ENCODE measurements at regions not wholly inside any gene's neighbourhood (a gene's known extent, or its start where the extent isn't known, plus 50 kb on each side); places are given as distances from the start of the nearest gene placed in this dataset.

DNA sequence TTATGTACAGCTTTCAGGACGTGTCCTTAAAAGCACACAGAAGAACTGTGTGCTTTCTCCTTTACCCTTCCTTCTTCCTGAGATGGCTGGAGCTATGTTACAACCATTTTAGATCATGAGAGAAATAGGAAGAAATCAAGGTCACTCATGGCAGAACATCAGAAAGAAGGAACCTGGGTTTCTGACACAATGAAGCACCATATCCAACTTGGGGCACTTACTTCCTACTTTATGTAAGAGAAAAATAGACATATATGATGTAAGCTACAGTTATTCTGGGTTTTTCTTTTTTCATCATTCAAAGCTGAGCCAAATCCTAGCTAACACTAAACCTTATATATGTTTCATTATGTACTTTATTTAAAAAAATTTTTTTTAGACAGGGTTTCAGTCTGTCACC lies 79.5 kb downstream of the FAM161A start:
- FAIRE-seq (no peak), DNase-seq (no peak)
- intact Hi-C loops (cut with DNase I) = no loop called here
- Histone ChIP-seq H3K27me3 (ENCODE audit: control insufficient read depth, insufficient read depth, low read length) (no peaks in the 10 kb centered on the region), H3K9ac (ENCODE audit: low read length in 3 of 3) (no peak overlapping the region), H3K27ac (ENCODE audit: low read depth in 2 of 2, low read length in 2 of 2) (no peak overlapping the region), H3K4me1 (ENCODE audit: control insufficient read depth in 2 of 3, insufficient read depth in 2 of 3, low read depth in 1 of 3, low read length in 3 of 3) (no peaks in the 10 kb centered on the region), H3K9me3 (ENCODE audit: control insufficient read depth in 2 of 3, insufficient read depth in 1 of 3, low read length in 3 of 3) (no peaks in the 10 kb centered on the region), H3K4me3 (ENCODE audit: low read length in 3 of 3) (no peak overlapping the region), H3K36me3 (ENCODE audit: control insufficient read depth in 2 of 3, insufficient read depth in 3 of 3, low read length in 3 of 3) (no peaks in the 10 kb centered on the region)
- TF ChIP-seq, protein P1, sequence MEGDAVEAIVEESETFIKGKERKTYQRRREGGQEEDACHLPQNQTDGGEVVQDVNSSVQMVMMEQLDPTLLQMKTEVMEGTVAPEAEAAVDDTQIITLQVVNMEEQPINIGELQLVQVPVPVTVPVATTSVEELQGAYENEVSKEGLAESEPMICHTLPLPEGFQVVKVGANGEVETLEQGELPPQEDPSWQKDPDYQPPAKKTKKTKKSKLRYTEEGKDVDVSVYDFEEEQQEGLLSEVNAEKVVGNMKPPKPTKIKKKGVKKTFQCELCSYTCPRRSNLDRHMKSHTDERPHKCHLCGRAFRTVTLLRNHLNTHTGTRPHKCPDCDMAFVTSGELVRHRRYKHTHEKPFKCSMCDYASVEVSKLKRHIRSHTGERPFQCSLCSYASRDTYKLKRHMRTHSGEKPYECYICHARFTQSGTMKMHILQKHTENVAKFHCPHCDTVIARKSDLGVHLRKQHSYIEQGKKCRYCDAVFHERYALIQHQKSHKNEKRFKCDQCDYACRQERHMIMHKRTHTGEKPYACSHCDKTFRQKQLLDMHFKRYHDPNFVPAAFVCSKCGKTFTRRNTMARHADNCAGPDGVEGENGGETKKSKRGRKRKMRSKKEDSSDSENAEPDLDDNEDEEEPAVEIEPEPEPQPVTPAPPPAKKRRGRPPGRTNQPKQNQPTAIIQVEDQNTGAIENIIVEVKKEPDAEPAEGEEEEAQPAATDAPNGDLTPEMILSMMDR (IDR thresholded peaks at IDR 0.05; ENCODE audit: borderline replicate concordance, extremely low read depth, insufficient read depth) = no peak

DNA sequence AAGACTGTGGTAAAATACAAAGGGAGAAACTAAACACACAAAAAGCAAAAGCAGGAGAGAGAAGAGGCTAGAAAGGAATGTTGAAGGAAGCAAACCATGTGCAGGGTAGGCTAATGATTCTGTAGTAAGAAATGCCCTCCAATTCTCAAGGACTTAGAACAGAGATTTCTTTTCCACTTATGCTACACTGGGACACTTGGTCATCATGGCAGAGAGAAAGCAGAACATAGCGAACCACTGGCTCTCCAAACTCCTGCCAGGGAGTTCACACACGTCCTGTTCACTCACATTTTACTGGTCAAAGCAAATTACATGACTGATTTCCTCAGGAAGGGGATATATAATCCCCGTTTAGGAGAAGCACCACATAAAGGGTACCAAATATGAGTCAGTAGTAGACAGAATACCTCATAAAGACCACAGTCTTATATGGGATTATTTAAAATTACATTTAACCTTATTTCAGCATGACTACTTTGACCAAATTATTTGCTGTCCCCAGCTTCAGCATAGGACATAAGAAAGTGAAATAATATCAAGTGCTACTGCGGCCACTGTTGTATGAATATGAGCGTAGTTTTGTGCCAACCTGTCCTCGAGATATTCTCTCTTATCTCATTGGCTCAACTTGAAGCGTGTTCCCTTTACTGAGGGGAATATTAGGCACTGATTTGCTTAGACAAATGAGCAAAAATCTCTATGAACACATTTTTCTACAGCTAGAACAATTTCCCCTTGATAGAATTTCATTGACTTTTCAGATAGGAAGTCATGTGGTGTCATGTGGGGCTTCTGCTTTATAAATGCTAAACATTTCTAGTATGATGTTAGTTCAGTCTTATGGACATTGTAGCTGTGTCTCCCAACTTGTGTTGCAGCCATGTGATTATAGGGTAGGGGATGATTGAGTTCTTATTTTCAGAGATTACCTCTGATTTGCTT lies 81.7 kb downstream of the FAM161A start:
- H3K27me3 ChIP-seq (ENCODE audit: control insufficient read depth, insufficient read depth, low read length) = no peaks in the 10 kb centered on the region
- H3K4me3 ChIP-seq (ENCODE audit: low read length in 3 of 3) = no peak overlapping the region
- DNase-seq (no peak), FAIRE-seq (no peak)
- TF ChIP-seq, protein P1 (IDR thresholded peaks at IDR 0.05; ENCODE audit: borderline replicate concordance, extremely low read depth, insufficient read depth) = no peak
- no peak overlapping the region for H3K27ac ChIP-seq (ENCODE audit: low read depth in 2 of 2, low read length in 2 of 2)
- H3K9me3 ChIP-seq (ENCODE audit: control insufficient read depth in 2 of 3, insufficient read depth in 1 of 3, low read length in 3 of 3) = no peaks in the 10 kb centered on the region
- no peak overlapping the region for H3K9ac ChIP-seq (ENCODE audit: low read length in 3 of 3)
- H3K36me3 ChIP-seq (ENCODE audit: control insufficient read depth in 2 of 3, insufficient read depth in 3 of 3, low read length in 3 of 3) = no peaks in the 10 kb centered on the region
- no peaks in the 10 kb centered on the region for H3K4me1 ChIP-seq (ENCODE audit: control insufficient read depth in 2 of 3, insufficient read depth in 2 of 3, low read depth in 1 of 3, low read length in 3 of 3)
- intact Hi-C loops (cut with DNase I) = no loop called here

DNA sequence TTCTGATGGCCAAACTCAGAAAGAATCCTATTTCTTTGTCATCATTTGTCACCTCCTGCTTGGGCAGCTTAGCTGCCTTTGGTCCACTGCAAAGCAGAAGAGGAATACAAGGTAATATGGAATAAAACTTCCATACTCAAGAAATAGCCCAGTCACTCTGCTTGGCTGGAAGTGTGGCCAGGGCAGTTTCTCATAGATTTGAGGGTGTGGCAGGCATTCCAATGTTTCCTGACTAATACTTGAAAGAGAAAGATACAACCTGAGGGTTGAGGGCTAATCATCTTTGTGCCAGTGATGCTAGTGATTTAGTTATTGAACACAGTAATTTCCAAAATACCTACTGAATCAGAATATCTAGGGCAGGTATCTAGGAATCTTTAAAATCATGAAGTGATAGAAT lies 83.1 kb downstream of the FAM161A start:
- intact Hi-C loops (cut with DNase I) = no loop called here
- TF ChIP-seq, protein P1 (IDR thresholded peaks at IDR 0.05; ENCODE audit: borderline replicate concordance, extremely low read depth, insufficient read depth) = no peak
- no peaks in the 10 kb centered on the region for H3K4me1 ChIP-seq (ENCODE audit: control insufficient read depth in 2 of 3, insufficient read depth in 2 of 3, low read depth in 1 of 3, low read length in 3 of 3)
- H3K9ac ChIP-seq (ENCODE audit: low read length in 3 of 3) = no peak overlapping the region
- H3K36me3 ChIP-seq (ENCODE audit: control insufficient read depth in 2 of 3, insufficient read depth in 3 of 3, low read length in 3 of 3) = no peaks in the 10 kb centered on the region
- H3K27ac ChIP-seq (ENCODE audit: low read depth in 2 of 2, low read length in 2 of 2) = no peak overlapping the region
- no peaks in the 10 kb centered on the region for H3K27me3 ChIP-seq (ENCODE audit: control insufficient read depth, insufficient read depth, low read length)
- H3K9me3 ChIP-seq (ENCODE audit: control insufficient read depth in 2 of 3, insufficient read depth in 1 of 3, low read length in 3 of 3) = no peaks in the 10 kb centered on the region
- no peak for DNase-seq
- no peak overlapping the region for H3K4me3 ChIP-seq (ENCODE audit: low read length in 3 of 3)
- no peak for FAIRE-seq
